ENCODE measurements at regions not wholly inside any gene's neighbourhood (a gene's known extent, or its start where the extent isn't known, plus 50 kb on each side); places are given as distances from the start of the nearest gene placed in this dataset.

DNA sequence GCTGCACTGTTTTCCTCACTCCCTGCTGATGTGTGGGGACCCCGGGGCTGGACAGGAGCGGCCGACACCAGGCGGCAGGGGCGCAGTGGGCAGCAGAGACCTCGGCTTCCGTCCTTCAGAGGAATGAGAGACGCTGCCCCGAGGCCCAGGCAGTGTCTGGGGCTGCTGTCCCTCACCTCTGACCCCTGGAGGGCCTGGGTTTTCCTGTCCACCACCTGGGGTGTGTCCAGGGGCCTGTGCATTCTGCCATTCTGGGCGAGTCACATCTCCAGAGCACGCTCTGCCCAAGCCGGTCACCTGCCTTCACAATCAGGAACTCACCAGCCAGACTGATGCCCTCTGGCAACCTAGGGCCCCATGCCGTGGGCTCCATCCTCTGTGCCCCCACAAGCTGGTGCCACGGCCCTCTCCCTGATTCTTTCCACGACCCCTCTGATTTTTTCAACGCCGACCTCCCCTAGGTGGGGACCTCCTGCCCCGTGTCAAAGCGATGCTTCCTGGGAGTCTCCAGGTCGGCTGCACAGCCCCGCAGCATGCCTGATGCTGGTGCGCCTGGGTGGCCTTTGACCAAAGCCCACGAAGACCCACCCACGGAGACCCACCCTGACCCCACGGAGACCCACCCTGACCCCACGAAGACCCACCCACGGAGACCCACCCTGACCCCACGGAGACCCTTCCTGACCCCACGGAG is 53.7 kb upstream of the CFAP46 start:
- no peak overlapping the region for H3K27ac ChIP-seq
- H3K27me3 ChIP-seq, result peaks cover 0 to 72% (median 32%) of the 10 kb centered on the region in 7 donors
- DNase-seq (peak in 1 of 2 donors; percentile 2), ATAC-seq (peak in 1 of 8 donors; percentile 22)
- no peaks in the 10 kb centered on the region for H3K9me3 ChIP-seq
- H3K4me3 ChIP-seq, result no peak overlapping the region
- TF ChIP-seq CTCF (IDR thresholded peaks at IDR 0.05), result no peak
- WGBS, 2 donors, result 79 to 83% methylated on average over 29 of the region's 29 CpGs
- no peaks in the 10 kb centered on the region for H3K36me3 ChIP-seq
- peaks cover 0 to 5% (median 0%) of the 10 kb centered on the region in 9 donors for H3K4me1 ChIP-seq
- intact Hi-C loops (cut with DNase I), result no loop called here

DNA sequence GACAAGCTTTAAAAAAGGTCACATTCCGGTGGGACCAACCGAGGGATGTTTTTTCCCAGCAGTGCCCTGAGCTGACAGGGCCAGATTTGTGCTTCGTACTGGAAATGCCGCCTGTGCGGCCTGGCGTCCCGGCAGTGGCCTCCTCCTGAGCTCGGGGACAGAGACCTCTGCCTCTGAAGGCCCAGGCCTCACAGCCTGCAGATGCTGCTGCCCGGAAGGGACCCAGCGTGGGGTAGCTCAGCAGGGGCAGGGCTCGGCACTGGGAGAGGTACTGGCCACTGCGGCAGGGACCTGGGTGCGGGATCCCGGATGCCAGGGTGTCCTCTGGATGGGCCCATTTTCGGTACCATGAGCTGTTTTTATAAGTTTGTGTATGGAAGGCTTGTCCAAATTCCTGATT is 52.4 kb upstream of the CFAP46 start:
- Histone ChIP-seq H3K27ac (no peak overlapping the region), H3K9me3 (no peaks in the 10 kb centered on the region), H3K4me1 (peaks cover 0 to 5% (median 0%) of the 10 kb centered on the region in 9 donors), H3K4me3 (peak overlapping the region in 7 of 10 donors; percentile 18 to 55 (median 48)), H3K36me3 (no peaks in the 10 kb centered on the region), H3K27me3 (peaks cover 0 to 66% (median 22%) of the 10 kb centered on the region in 7 donors)
- 73 to 76% methylated on average over 15 of the region's 15 CpGs for WGBS, 2 donors
- peak in 1 of 8 donors; percentile 10 for ATAC-seq
- DNase-seq, result peak in 1 of 2 donors; percentile 1
- TF ChIP-seq CTCF (IDR thresholded peaks at IDR 0.05), result no peak
- intact Hi-C loops (cut with DNase I), result no loop called here

DNA sequence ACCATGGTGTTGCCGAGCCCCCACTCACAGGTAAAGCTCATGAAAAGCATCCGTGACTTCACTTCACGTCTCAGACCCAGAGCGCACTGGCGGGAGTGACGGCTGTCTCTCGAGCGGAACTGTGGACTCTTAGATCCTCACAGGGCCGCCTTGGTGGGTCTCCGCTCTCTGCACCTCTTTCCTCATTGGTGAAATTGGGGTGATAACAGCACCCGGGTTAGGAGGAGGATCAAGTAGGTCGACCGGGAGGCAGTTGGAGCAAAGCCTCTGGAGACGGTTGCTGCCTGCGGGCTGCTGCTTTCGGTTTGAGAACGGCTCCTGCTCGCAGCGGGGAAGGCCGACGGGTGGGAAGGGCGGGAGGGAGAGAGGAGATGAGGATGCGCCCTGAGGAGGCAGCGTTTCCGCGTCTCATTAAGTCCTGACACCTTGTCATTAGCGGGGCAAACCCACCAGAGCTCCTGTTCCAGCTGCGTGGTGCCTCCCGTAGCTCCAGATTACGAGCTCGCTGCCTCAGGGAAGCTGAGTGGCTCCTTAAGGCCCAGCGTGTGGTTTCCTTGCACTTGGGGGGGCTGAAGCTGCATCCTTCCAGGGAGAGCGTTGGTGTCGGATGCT is 51.9 kb upstream of the CFAP46 start:
- H3K4me1 ChIP-seq, result peaks cover 0 to 5% (median 0%) of the 10 kb centered on the region in 9 donors
- WGBS, 2 donors, result 29 to 33% methylated on average over 33 to 34 of the region's 34 CpGs
- no peaks in the 10 kb centered on the region for H3K9me3 ChIP-seq
- peak overlapping the region in 9 of 10 donors; percentile 18 to 55 (median 43) for H3K4me3 ChIP-seq
- H3K27me3 ChIP-seq, result peaks cover 0 to 61% (median 19%) of the 10 kb centered on the region in 7 donors
- intact Hi-C loops (cut with DNase I), result no loop called here
- H3K36me3 ChIP-seq, result no peaks in the 10 kb centered on the region
- H3K27ac ChIP-seq, result no peak overlapping the region
- ATAC-seq, result peak in 3 of 8 donors; percentile 15 to 51 (median 50)
- DNase-seq, result peak in 1 of 2 donors; percentile 21
- TF ChIP-seq CTCF (IDR thresholded peaks at IDR 0.05), result no peak

DNA sequence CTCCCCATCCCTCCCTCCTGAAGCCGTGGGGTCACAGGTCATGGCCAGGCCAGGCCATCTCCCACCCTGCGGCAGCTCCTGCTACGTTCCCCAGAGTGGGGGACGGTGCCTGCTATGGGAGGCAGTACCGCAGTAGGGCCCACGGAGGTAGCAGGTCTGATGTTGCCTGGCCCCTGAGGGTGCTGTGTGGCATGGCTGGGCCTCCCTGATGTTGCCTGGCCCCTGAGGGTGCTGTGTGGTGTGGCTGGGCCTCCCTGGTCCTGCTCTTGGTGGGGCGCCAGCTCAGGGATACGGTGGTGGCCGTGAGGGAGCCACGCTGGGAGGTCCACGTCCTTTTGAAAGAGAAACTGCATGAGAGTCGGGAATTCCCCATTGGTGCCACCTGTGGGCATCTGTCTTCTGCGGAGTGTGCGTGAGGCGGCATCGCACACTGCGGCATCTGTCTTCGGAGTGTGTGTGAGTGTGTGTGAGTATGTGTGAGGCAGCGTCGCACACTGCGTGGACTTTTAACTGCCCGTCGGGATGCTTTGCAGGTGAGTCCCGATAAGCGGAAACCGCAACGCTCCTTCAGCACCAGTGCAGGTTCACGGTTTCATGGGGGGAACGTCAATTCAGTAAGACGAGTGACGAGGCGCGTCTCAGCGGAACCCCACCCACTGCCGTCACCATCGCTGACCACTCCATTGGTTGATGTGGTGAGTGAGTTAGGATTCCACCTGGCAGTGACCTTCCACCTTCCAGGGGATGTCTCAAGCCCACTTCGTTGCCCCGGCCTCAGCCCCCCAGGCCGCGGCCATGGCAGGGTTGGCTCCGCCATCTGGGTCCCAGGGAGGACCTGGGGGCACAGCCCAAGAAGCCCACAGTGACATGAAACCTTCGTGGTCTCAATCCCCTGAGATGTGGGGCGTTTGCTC is 51.2 kb upstream of the CFAP46 start:
- Histone ChIP-seq H3K27ac (no peak overlapping the region), H3K4me3 (peak overlapping the region in 7 of 10 donors; percentile 29 to 55 (median 48)), H3K36me3 (no peaks in the 10 kb centered on the region), H3K4me1 (peaks cover 0 to 5% (median 0%) of the 10 kb centered on the region in 9 donors), H3K9me3 (no peaks in the 10 kb centered on the region), H3K27me3 (peaks cover 0 to 61% (median 19%) of the 10 kb centered on the region in 7 donors)
- WGBS, 2 donors, result 93% methylated on average over 43 of the region's 43 CpGs
- TF ChIP-seq CTCF (IDR thresholded peaks at IDR 0.05), result no peak
- intact Hi-C loops (cut with DNase I), result no loop called here
- DNase-seq (peak in 1 of 2 donors; percentile 3), ATAC-seq (no peak)

All from heart right ventricle (tissue), 16 donors.